CD14-positive monocyte (primary cell): ENCODE measurements at regions not wholly inside any gene's neighbourhood (a gene's known extent, or its start where the extent isn't known, plus 50 kb on each side); places are given as distances from the start of the nearest gene placed in this dataset.

Experiments
- DNase-seq, 3 donors: peaks; one replicate each; pipeline ENCODE4 v3.0.0-alpha.2; 2011 to 2022
- H2AFZ ChIP-seq: 2 replicates; pipeline ENCODE4 v1.6.0; 2012; ENCODE audit warnings: mild to moderate bottlenecking, low read depth, low read length, inconsistent platforms; ENCODE audit not compliant: insufficient read depth, poor library complexity, severe bottlenecking
- H3K27ac ChIP-seq, 2 donors: 1 replicate in 1 of 2; 2 replicates in 1 of 2; pipeline ENCODE4 v1.5.1; 2012 to 2013; ENCODE audit warnings: low read length in 2 of 2, control low read depth in 1 of 2, inconsistent platforms in 1 of 2, low read depth in 1 of 2, mild to moderate bottlenecking in 1 of 2
- H3K27me3 ChIP-seq, 2 donors: one replicate each; pipeline versions ENCODE4 v1.6.0 to v1.6.1; 2011 to 2013; ENCODE audit warnings: low read length in 2 of 2; ENCODE audit not compliant: control insufficient read depth in 2 of 2, insufficient read depth in 2 of 2
- H3K36me3 ChIP-seq, 2 donors: replicated peaks in 1 of 2; 1 replicate in 1 of 2; 2 replicates in 1 of 2; pipeline versions ENCODE4 v1.5.1 to v1.6.1; 2012 to 2013; ENCODE audit warnings: low read length in 2 of 2, control low read depth in 1 of 2, inconsistent platforms in 1 of 2, mild to moderate bottlenecking in 1 of 2; ENCODE audit not compliant: insufficient read depth in 2 of 2, control insufficient read depth in 1 of 2
- H3K4me1 ChIP-seq, 2 donors: 1 replicate in 1 of 2; 2 replicates in 1 of 2; pipeline versions ENCODE4 v1.5.1 to v1.6.1; 2012 to 2013; ENCODE audit warnings: low read length in 2 of 2, control low read depth in 1 of 2, inconsistent platforms in 1 of 2, mild to moderate bottlenecking in 1 of 2, moderate library complexity in 1 of 2; ENCODE audit not compliant: insufficient read depth in 2 of 2, control insufficient read depth in 1 of 2
- H3K4me2 ChIP-seq: replicated peaks from 2 replicates; pipeline ENCODE3; 2012; ENCODE audit warnings: low read length, moderate library complexity, mild to moderate bottlenecking; ENCODE audit not compliant: poor library complexity, severe bottlenecking; ENCODE audit errors: extremely low read depth
- H3K4me3 ChIP-seq, 3 experiments: fragments of 200-600 bp in 1 of 3; sonication (generic) in 1 of 3; replicated peaks in 1 of 3; 1 replicate in 2 of 3; 2 replicates in 1 of 3; pipeline ENCODE4 v1.5.1; 2011 to 2013; ENCODE audit warnings: low read length in 3 of 3, mild to moderate bottlenecking in 3 of 3, control low read depth in 2 of 3, low read depth in 2 of 3, inconsistent platforms in 1 of 3, moderate library complexity in 1 of 3
- H3K79me2 ChIP-seq: 2 replicates; pipeline ENCODE4 v1.6.0; 2012; ENCODE audit warnings: mild to moderate bottlenecking, control low read depth, inconsistent platforms, low read length, moderate library complexity; ENCODE audit not compliant: insufficient read depth
- H3K9ac ChIP-seq: 2 replicates; pipeline ENCODE4 v1.6.0; 2017; ENCODE audit warnings: low read length, mild to moderate bottlenecking; ENCODE audit not compliant: insufficient read depth, poor library complexity, severe bottlenecking
- H3K9me3 ChIP-seq, 2 donors: replicated peaks in 1 of 2; 1 replicate in 1 of 2; 2 replicates in 1 of 2; pipeline versions ENCODE4 v1.5.1 to v1.6.1; 2012 to 2013; ENCODE audit warnings: low read length in 2 of 2, control low read depth in 1 of 2; ENCODE audit not compliant: control insufficient read depth in 1 of 2, insufficient read depth in 1 of 2
- H4K20me1 ChIP-seq: 2 replicates; pipeline ENCODE4 v1.6.0; 2012; ENCODE audit warnings: mild to moderate bottlenecking, low read length, control low read depth, moderate library complexity; ENCODE audit not compliant: insufficient read depth
- H3K27ac Mint-ChIP-seq, 7 donors: one replicate each; pipeline ENCODE4 v1.8.0; 2020; ENCODE audit warnings: mild to moderate bottlenecking in 7 of 7, mixed read lengths in 7 of 7, moderate library complexity in 6 of 7, inconsistent platforms in 2 of 7
- H3K27me3 Mint-ChIP-seq, 3 donors: one replicate each; pipeline ENCODE4 v1.8.0; 2021 to 2022; ENCODE audit warnings: low read depth in 3 of 3, mild to moderate bottlenecking in 3 of 3, mixed read lengths in 3 of 3, moderate library complexity in 3 of 3, inconsistent platforms in 1 of 3
- H3K36me3 Mint-ChIP-seq, 2 donors: one replicate each; pipeline ENCODE4 v1.8.0; 2020; ENCODE audit warnings: mixed read lengths in 2 of 2, inconsistent platforms in 1 of 2, mild to moderate bottlenecking in 1 of 2
- H3K4me1 Mint-ChIP-seq: one replicate; pipeline ENCODE4 v1.8.0; 2020; ENCODE audit warnings: mild to moderate bottlenecking, mixed read lengths
- H3K4me3 Mint-ChIP-seq, 2 donors: one replicate each; pipeline ENCODE4 v1.8.0; 2020; ENCODE audit warnings: mild to moderate bottlenecking in 2 of 2, mixed read lengths in 2 of 2, moderate library complexity in 1 of 2
- H3K9me3 Mint-ChIP-seq, 7 donors: one replicate each; pipeline ENCODE4 v1.8.0; 2020 to 2022; ENCODE audit warnings: mixed read lengths in 7 of 7, mild to moderate bottlenecking in 6 of 7, moderate library complexity in 6 of 7, inconsistent platforms in 2 of 7
- WGBS: methylation state at CpG from one replicate; pipeline ENCODE4 v1.1.5; 2013; ENCODE audit warnings: missing lambda C conversion rate; ENCODE audit not compliant: insufficient coverage; 5-methylcytosine and 5-hydroxymethylcytosine counted together
- intact Hi-C, 2 donors: fragments of 100-400 bp; cut with micrococcal nuclease; formaldehyde crosslinking; loops; one replicate each; pipeline versions ENCODE4 v1.15.0 to v1.15.1; 2023
- TF ChIP-seq, protein P1 (sequence below): fragments of 200-600 bp; IDR thresholded peaks from one replicate; pipeline ENCODE4 v1.8.0; 2022; ENCODE audit warnings: antibody characterized with exemption, mild to moderate bottlenecking

DNA sequence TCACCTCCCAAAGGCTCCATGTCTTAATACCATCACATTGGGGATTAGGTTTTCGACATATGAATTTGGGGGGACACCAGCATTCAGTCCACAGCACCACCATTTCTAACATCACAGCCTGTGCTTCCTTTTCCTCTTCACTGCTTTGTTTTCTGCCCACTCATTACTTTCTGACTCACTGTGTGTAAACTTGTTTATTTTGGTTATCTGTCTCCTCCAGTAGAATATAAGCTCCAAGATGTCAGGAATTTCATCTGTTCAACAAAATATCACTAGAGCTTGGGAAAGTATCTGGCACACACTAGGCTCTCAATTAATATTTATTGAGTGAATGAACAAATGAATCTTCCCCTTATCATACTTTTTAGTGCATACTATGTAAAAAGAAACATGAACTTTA lies 152.0 kb downstream of the NUFIP1 start:
- H3K4me1 ChIP-seq: peaks cover 1 to 7% of the 10 kb centered on the region in 2 donors
- WGBS: 100% methylated on average over 1 of the region's 1 CpG
- no peak overlapping the region for H3K9ac ChIP-seq
- H3K4me1 Mint-ChIP-seq: peaks cover 8% of the 10 kb centered on the region
- H3K79me2 ChIP-seq: no peaks in the 10 kb centered on the region
- H3K4me3 Mint-ChIP-seq: no peak overlapping the region
- H2AFZ ChIP-seq: no peak overlapping the region
- peaks cover 0 to 3% (median 0%) of the 10 kb centered on the region in 7 donors for H3K9me3 Mint-ChIP-seq
- no peak overlapping the region for H3K27ac ChIP-seq
- TF ChIP-seq, protein P1, sequence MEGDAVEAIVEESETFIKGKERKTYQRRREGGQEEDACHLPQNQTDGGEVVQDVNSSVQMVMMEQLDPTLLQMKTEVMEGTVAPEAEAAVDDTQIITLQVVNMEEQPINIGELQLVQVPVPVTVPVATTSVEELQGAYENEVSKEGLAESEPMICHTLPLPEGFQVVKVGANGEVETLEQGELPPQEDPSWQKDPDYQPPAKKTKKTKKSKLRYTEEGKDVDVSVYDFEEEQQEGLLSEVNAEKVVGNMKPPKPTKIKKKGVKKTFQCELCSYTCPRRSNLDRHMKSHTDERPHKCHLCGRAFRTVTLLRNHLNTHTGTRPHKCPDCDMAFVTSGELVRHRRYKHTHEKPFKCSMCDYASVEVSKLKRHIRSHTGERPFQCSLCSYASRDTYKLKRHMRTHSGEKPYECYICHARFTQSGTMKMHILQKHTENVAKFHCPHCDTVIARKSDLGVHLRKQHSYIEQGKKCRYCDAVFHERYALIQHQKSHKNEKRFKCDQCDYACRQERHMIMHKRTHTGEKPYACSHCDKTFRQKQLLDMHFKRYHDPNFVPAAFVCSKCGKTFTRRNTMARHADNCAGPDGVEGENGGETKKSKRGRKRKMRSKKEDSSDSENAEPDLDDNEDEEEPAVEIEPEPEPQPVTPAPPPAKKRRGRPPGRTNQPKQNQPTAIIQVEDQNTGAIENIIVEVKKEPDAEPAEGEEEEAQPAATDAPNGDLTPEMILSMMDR: no peak
- H3K4me2 ChIP-seq: no peak overlapping the region
- no peaks in the 10 kb centered on the region for H3K9me3 ChIP-seq
- H4K20me1 ChIP-seq: no peaks in the 10 kb centered on the region
- H3K27me3 ChIP-seq: no peaks in the 10 kb centered on the region
- no peaks in the 10 kb centered on the region for H3K36me3 Mint-ChIP-seq
- H3K4me3 ChIP-seq: no peak overlapping the region
- H3K27me3 Mint-ChIP-seq: peaks cover 0 to 5% (median 5%) of the 10 kb centered on the region in 3 donors
- no peaks in the 10 kb centered on the region for H3K36me3 ChIP-seq
- H3K27ac Mint-ChIP-seq: no peak overlapping the region
- intact Hi-C loops: no loop called here
- no peak for DNase-seq

DNA sequence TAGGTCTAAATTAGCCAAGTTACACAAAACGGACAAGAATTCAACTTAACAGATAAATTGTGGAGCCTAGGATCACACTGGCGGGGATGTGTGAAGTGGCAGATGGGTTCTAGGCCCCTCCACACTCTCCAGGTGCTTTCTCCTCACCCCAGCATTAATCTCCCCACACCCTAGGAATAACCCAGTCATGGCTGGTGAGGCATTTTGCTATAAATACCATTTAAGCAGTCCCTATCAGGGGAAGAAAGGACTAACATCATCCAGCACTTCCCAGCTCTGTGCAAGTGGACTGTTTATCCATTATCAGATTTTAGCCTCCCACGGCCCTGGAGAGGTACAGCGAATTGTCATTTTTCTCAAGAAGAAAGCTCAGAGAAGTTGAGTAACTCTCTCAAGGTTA lies 154.9 kb downstream of the NUFIP1 start:
- H3K36me3 Mint-ChIP-seq: no peaks in the 10 kb centered on the region
- peaks cover 0 to 3% (median 0%) of the 10 kb centered on the region in 3 donors for H3K27me3 Mint-ChIP-seq
- TF ChIP-seq, protein P1: no peak
- H3K4me2 ChIP-seq: no peak overlapping the region
- H3K9ac ChIP-seq: no peak overlapping the region
- no peak overlapping the region for H3K27ac Mint-ChIP-seq
- no peaks in the 10 kb centered on the region for H3K36me3 ChIP-seq
- intact Hi-C loops: no loop called here
- no peaks in the 10 kb centered on the region for H3K4me1 Mint-ChIP-seq
- H2AFZ ChIP-seq: no peak overlapping the region
- H3K79me2 ChIP-seq: no peaks in the 10 kb centered on the region
- WGBS: no CpG with 5 or more reads among the region's 4 CpGs
- H3K4me3 Mint-ChIP-seq: no peak overlapping the region
- H3K27ac ChIP-seq: no peak overlapping the region
- H3K4me1 ChIP-seq: no peaks in the 10 kb centered on the region
- no peaks in the 10 kb centered on the region for H4K20me1 ChIP-seq
- H3K4me3 ChIP-seq: no peak overlapping the region
- DNase-seq: no peak
- peaks cover 0 to 3% (median 0%) of the 10 kb centered on the region in 7 donors for H3K9me3 Mint-ChIP-seq
- H3K27me3 ChIP-seq: no peaks in the 10 kb centered on the region
- no peaks in the 10 kb centered on the region for H3K9me3 ChIP-seq
